HepG2 (cell line): ENCODE measurements at regions not wholly inside any gene's neighbourhood (a gene's known extent, or its start where the extent isn't known, plus 50 kb on each side); places are given as distances from the start of the nearest gene placed in this dataset.

Experiments
- ATAC-seq: fragments of 200-7000 bp; cut with Tn5 transposase; 3 replicates; pipeline ENCODE4 v1.9.1; 2020; ENCODE audit warnings: mild to moderate bottlenecking, moderate library complexity
- BruUV-seq: library from RNA; stranded (reverse); fragments of 400-500 nt; replicated peaks from 2 replicates; lab custom pipeline; 2021; lab: Mats Ljungman, UMichigan
- CTCF ChIA-PET: fragments of 300-600 bp; formaldehyde crosslinking; extraction: SDS; loops from one replicate; lab custom pipeline; 2021; ENCODE audit warnings: low total read pairs, inconsistent platforms, low intra/inter-chr PET ratio; lab: Yijun Ruan, JAX
- POLR2A ChIA-PET: fragments of 350-600 bp; sonication (Branson Sonifier 250); formaldehyde crosslinking; loops from one replicate; lab custom pipeline; 2020; ENCODE audit warnings: antibody characterized with exemption, inconsistent platforms; lab: Yijun Ruan, JAX
- DNase-seq: peaks from one replicate; pipeline ENCODE4 v3.0.0-alpha.2; 2015; ENCODE audit warnings: low spot score
- FAIRE-seq: peaks from 3 replicates; lab custom pipeline; 2011; peaks lifted over from hg19 to GRCh38; lab: Jason Lieb, UNC
- H2AFZ ChIP-seq: one replicate; pipeline ENCODE4 v1.6.1; 2011; ENCODE audit warnings: low read length, inconsistent platforms
- H3K27ac ChIP-seq: fragments of 300-600 bp; 3 replicates; pipeline ENCODE4 v1.8.0; 2011; ENCODE audit warnings: mixed run types, mild to moderate bottlenecking, mixed read lengths, low read length, inconsistent platforms; ENCODE audit not compliant: insufficient read depth; ENCODE audit errors: extremely low read length
- H3K27me3 ChIP-seq, 2 experiments: fragments of 200-600 bp in 1 of 2; 2 replicates in 1 of 2; 3 replicates in 1 of 2; pipeline versions ENCODE4 v1.6.0 to v1.8.0; 2011; ENCODE audit warnings: low read length in 2 of 2, mild to moderate bottlenecking in 2 of 2, moderate library complexity in 2 of 2, inconsistent platforms in 1 of 2; ENCODE audit not compliant: insufficient read depth in 2 of 2, control insufficient read depth in 1 of 2
- H3K36me3 ChIP-seq, 2 experiments: fragments of 200-600 bp in 1 of 2; replicated peaks in 1 of 2; 2 replicates in 1 of 2; 3 replicates in 1 of 2; pipeline versions ENCODE4 v1.5.1 to v1.8.0; 2011; ENCODE audit warnings: low read length in 2 of 2, inconsistent platforms in 1 of 2; ENCODE audit not compliant: insufficient read depth in 2 of 2, control insufficient read depth in 1 of 2
- H3K4me1 ChIP-seq: 2 replicates; pipeline ENCODE4 v1.5.1; 2012; ENCODE audit warnings: low read length, inconsistent platforms; ENCODE audit not compliant: insufficient read depth
- H3K4me2 ChIP-seq: 2 replicates; pipeline ENCODE4 v1.6.0; 2011; ENCODE audit warnings: low read depth, low read length, inconsistent platforms
- H3K4me3 ChIP-seq, 3 experiments: fragments of 200-600 bp in 1 of 3; sonication (generic), shearing (Covaris generic) in 1 of 3; replicated peaks in 1 of 3; 2 replicates each; pipeline ENCODE4 v1.5.1; 2011 to 2016; ENCODE audit warnings: low read length in 3 of 3, inconsistent platforms in 2 of 3, low read depth in 2 of 3, mild to moderate bottlenecking in 2 of 3, control low read depth in 1 of 3, mixed read lengths in 1 of 3; ENCODE audit not compliant: insufficient read depth in 1 of 3
- H3K79me2 ChIP-seq: one replicate; pipeline ENCODE4 v1.6.1; 2011; ENCODE audit warnings: low read length, inconsistent platforms; ENCODE audit not compliant: insufficient read depth
- H3K9ac ChIP-seq: 2 replicates; pipeline ENCODE4 v1.6.0; 2011; ENCODE audit warnings: mild to moderate bottlenecking, low read depth, low read length, inconsistent platforms; ENCODE audit not compliant: insufficient read depth
- H3K9me3 ChIP-seq: 2 replicates; pipeline ENCODE4 v1.5.1; 2012; ENCODE audit warnings: mild to moderate bottlenecking, low read length
- H4K20me1 ChIP-seq: 2 replicates; pipeline ENCODE4 v1.6.0; 2011; ENCODE audit warnings: inconsistent platforms, mild to moderate bottlenecking, low read length, moderate library complexity; ENCODE audit not compliant: insufficient read depth
- MED8 ChIP-seq: sonication (generic); formaldehyde crosslinking; IDR thresholded peaks from 2 replicates; pipeline ENCODE4 v1.8.1; 2023; ENCODE audit warnings: mild to moderate bottlenecking, missing genetic modification reagents; ENCODE audit not compliant: insufficient replicate concordance
- NR2F1 ChIP-seq, 2 experiments: fragments of 450-650 bp in 1 of 2; formaldehyde crosslinking in 1 of 2; IDR thresholded peaks; 2 replicates each; pipeline versions ENCODE4 v1.5.0 to v1.6.1; 2016 to 2020; ENCODE audit warnings: mild to moderate bottlenecking in 1 of 2, missing compliant biosample characterization in 1 of 2, missing genetic modification reagents in 1 of 2, moderate library complexity in 1 of 2
- PHB2 ChIP-seq: fragments of 450-650 bp; IDR thresholded peaks from 2 replicates; pipeline ENCODE4 v1.6.1; 2018; ENCODE audit not compliant: partially characterized antibody
- PPARG ChIP-seq: conservative IDR thresholded peaks from 2 replicates; pipeline ENCODE4 v1.6.1; 2016; ENCODE audit warnings: missing biosample characterization, missing genetic modification reagents
- ZNF713 ChIP-seq: sonication (generic); formaldehyde crosslinking; IDR thresholded peaks from 2 replicates; pipeline ENCODE4 v1.4.0; 2020; ENCODE audit warnings: mild to moderate bottlenecking, missing genetic modification reagents
- ZNF761 ChIP-seq: sonication (generic); formaldehyde crosslinking; conservative IDR thresholded peaks from 2 replicates; pipeline ENCODE4 v1.4.0; 2020; ENCODE audit warnings: mild to moderate bottlenecking, missing genetic modification reagents
- WGBS: methylation state at CpG from one replicate; pipeline ENCODE4 v1.1.6; 2017; ENCODE audit warnings: low lambda C conversion rate; 5-methylcytosine and 5-hydroxymethylcytosine counted together
- in situ Hi-C: cut with HindIII; loops from 2 replicates; pipeline ENCODE4 v1.10.0; 2017; ENCODE audit warnings: low pct_unique_long_range_greater_than_20kb; ENCODE audit not compliant: extremely low pct_ligation_motif_present
- intact Hi-C: fragments of 100-400 bp; cut with micrococcal nuclease; formaldehyde crosslinking; loops from one replicate; pipeline ENCODE4 v1.10.0; 2022; ENCODE audit not compliant: unreplicated experiment
- TF ChIP-seq, protein P1 (sequence below): sonication (generic); formaldehyde crosslinking; IDR thresholded peaks from 2 replicates; pipeline ENCODE4 v1.8.0; 2023; ENCODE audit warnings: mild to moderate bottlenecking, missing genetic modification reagents
- TF ChIP-seq, protein P2 (sequence below): sonication (generic); formaldehyde crosslinking; IDR thresholded peaks from 2 replicates; pipeline ENCODE4 v1.5.1; 2020; ENCODE audit warnings: mild to moderate bottlenecking, missing genetic modification reagents, borderline replicate concordance
- TF ChIP-seq, protein P3 (sequence below): IDR thresholded peaks from 2 replicates; pipeline ENCODE4 v1.6.1; 2016; ENCODE audit warnings: missing compliant biosample characterization, missing genetic modification reagents, borderline replicate concordance
- TF ChIP-seq, protein P4 (sequence below): IDR thresholded peaks from 2 replicates; pipeline ENCODE4 v1.6.1; 2012; ENCODE audit warnings: inconsistent platforms

DNA sequence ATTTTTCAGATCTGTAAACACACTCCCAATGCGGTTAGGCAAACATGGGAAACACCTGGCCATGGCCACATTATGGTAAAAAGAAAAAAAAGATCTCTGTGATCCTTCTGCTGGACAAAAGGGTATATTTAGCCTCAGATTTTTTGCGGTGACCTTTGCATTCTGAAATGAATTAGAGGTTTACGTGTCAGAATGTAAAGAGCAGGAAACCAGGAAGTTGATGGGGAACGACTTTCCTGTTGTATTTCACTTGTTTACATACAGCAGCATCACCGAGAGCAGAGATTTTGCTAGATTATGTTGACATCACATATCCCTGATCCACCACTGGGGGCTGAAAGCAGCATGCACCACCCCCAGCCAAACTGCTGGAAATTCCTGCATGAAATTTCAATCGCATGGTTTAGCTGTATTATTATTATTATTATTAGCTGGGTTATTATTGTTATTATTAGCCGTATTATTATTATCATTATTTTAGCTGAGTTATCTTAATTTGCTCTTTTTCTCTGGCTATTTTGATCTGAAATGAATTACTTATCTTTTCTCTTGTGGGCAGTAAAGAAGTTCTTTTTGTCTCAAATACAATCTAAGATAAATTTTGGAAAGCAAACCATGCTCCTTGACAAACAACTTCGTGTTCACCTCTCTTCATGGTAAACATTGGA is 189.4 kb downstream of the ZFP64 start:
- H3K27ac ChIP-seq, result peak overlapping the region; percentile 60
- no peaks in the 10 kb centered on the region for H3K27me3 ChIP-seq
- ChIA-PET CTCF (no interaction called here), POLR2A (no interaction called here)
- peak overlapping the region; percentile 16; the same call in 1 of the 2 replicates for H3K9ac ChIP-seq
- WGBS, result 17% methylated on average over 8 of the region's 8 CpGs
- ATAC-seq (peak; percentile 94), FAIRE-seq (no peak), DNase-seq (peak; percentile 92)
- BruUV-seq, result no TSS peak
- peak overlapping the region; percentile 56 for H3K4me2 ChIP-seq
- H3K9me3 ChIP-seq, result no peaks in the 10 kb centered on the region
- intact Hi-C loops, result loop anchor here (5.0 kb wide), 1 partner anchor 60 kb away; no protein-coding TSS in a partner anchor
- H3K4me3 ChIP-seq, result peak overlapping the region in 2 of 3 experiments; percentile 12 to 19; a peak in 2 of 6 replicates
- H3K79me2 ChIP-seq, result no peaks in the 10 kb centered on the region
- no peaks in the 10 kb centered on the region for H4K20me1 ChIP-seq
- H3K36me3 ChIP-seq, result no peaks in the 10 kb centered on the region
- H2AFZ ChIP-seq, result no peak overlapping the region
- in situ Hi-C loops, result no loop called here
- H3K4me1 ChIP-seq, result peaks cover 34% of the 10 kb centered on the region
- TF ChIP-seq, protein P1, sequence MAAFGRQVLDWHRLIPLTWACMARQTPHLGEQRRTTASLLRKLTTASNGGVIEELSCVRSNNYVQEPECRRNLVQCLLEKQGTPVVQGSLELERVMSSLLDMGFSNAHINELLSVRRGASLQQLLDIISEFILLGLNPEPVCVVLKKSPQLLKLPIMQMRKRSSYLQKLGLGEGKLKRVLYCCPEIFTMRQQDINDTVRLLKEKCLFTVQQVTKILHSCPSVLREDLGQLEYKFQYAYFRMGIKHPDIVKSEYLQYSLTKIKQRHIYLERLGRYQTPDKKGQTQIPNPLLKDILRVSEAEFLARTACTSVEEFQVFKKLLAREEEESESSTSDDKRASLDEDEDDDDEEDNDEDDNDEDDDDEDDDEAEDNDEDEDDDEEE (CRISPR knock-in tag), result no peak
- TF ChIP-seq, protein P2, sequence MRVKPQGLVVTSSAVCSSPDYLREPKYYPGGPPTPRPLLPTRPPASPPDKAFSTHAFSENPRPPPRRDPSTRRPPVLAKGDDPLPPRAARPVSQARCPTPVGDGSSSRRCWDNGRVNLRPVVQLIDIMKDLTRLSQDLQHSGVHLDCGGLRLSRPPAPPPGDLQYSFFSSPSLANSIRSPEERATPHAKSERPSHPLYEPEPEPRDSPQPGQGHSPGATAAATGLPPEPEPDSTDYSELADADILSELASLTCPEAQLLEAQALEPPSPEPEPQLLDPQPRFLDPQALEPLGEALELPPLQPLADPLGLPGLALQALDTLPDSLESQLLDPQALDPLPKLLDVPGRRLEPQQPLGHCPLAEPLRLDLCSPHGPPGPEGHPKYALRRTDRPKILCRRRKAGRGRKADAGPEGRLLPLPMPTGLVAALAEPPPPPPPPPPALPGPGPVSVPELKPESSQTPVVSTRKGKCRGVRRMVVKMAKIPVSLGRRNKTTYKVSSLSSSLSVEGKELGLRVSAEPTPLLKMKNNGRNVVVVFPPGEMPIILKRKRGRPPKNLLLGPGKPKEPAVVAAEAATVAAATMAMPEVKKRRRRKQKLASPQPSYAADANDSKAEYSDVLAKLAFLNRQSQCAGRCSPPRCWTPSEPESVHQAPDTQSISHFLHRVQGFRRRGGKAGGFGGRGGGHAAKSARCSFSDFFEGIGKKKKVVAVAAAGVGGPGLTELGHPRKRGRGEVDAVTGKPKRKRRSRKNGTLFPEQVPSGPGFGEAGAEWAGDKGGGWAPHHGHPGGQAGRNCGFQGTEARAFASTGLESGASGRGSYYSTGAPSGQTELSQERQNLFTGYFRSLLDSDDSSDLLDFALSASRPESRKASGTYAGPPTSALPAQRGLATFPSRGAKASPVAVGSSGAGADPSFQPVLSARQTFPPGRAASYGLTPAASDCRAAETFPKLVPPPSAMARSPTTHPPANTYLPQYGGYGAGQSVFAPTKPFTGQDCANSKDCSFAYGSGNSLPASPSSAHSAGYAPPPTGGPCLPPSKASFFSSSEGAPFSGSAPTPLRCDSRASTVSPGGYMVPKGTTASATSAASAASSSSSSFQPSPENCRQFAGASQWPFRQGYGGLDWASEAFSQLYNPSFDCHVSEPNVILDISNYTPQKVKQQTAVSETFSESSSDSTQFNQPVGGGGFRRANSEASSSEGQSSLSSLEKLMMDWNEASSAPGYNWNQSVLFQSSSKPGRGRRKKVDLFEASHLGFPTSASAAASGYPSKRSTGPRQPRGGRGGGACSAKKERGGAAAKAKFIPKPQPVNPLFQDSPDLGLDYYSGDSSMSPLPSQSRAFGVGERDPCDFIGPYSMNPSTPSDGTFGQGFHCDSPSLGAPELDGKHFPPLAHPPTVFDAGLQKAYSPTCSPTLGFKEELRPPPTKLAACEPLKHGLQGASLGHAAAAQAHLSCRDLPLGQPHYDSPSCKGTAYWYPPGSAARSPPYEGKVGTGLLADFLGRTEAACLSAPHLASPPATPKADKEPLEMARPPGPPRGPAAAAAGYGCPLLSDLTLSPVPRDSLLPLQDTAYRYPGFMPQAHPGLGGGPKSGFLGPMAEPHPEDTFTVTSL (CRISPR knock-in tag), result peak; percentile 83
- TF ChIP-seq, protein P3, sequence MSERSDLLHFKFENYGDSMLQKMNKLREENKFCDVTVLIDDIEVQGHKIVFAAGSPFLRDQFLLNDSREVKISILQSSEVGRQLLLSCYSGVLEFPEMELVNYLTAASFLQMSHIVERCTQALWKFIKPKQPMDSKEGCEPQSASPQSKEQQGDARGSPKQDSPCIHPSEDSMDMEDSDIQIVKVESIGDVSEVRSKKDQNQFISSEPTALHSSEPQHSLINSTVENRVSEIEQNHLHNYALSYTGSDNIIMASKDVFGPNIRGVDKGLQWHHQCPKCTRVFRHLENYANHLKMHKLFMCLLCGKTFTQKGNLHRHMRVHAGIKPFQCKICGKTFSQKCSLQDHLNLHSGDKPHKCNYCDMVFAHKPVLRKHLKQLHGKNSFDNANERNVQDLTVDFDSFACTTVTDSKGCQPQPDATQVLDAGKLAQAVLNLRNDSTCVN (CRISPR knock-in tag), result 0 out of 2 replicates have a peak, but pooled peaks have one; percentile 29
- TF ChIP-seq, protein P4, sequence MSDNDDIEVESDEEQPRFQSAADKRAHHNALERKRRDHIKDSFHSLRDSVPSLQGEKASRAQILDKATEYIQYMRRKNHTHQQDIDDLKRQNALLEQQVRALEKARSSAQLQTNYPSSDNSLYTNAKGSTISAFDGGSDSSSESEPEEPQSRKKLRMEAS, result no peak
- TF ChIP-seq NR2F1 (CRISPR knock-in tag; IDR thresholded peaks at IDR 0.05) (peak; percentile 61 to 74; a peak in 2 of 4 replicates), MED8 (CRISPR knock-in tag) (no peak), PPARG (CRISPR knock-in tag) (peak; percentile 67), PHB2 (no peak), ZNF761 (CRISPR knock-in tag) (no peak), ZNF713 (no peak)
